Right hindlimb (tissue), 1 donor: ENCODE measurements at regions not wholly inside any gene's neighbourhood (a gene's known extent, or its start where the extent isn't known, plus 50 kb on each side); places are given as distances from the start of the nearest gene placed in this dataset.

ENCODE experiments used
- DNase-seq: peaks from one replicate; pipeline ENCODE4 v3.0.0-alpha.2; 2018

DNA sequence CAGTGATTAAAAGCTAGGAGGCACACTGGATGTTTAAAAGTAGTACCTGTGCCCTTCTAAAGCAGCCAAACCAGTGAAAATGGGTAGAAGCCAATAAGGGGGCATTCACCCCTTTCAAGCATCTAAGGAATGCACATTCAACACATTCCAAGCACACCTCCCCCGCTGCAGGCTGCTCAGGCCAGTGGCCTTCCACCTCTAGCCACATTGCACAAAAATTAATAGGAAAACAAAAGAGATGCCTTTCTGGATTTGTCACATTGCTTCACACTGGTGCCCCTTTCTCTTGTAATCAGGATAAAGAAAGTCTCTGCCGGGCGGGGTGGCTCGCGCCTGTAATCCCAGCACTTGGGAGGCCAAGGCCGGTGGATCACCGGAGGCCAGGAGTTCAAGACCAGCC lies 834.0 kb downstream of the USP25 start:
- no peak for DNase-seq

DNA sequence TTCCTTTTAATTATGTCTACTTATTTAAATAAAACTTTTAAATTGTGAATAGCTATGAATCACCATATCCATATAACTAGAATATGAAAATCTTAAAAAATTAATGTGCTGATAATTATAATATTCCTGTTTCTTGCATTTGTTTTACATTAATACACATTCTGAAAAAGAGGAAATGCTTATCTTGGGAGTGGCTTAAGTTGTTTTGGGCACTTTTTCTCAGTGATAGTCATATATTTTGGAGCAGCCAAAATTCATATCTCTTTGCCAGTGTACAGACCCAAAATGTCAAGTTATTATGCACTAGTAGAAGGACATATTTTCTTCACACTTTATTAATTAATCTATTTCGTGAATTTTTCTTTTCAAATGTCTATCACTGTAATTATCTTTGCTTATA lies 838.5 kb downstream of the USP25 start:
- DNase-seq, result no peak

DNA sequence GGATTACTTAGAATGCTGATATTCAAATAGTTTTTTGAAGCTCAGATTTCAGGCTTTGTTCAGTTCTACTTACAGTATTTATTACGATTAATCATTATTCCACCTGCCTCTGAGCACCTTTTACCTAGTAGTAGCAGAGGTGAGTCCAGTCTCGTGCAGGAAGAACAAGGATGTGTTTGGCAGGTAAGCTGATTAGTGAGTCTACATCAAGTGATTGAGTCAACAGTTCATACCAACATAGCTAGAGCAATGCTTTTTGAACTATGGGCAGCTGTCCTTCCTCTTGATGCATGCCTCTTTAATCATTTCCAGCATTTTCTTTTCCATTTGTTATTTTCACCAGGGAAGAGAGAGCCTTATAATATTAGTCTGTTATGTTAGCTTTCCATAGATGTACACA lies 838.9 kb downstream of the USP25 start:
- DNase-seq, result no peak

DNA sequence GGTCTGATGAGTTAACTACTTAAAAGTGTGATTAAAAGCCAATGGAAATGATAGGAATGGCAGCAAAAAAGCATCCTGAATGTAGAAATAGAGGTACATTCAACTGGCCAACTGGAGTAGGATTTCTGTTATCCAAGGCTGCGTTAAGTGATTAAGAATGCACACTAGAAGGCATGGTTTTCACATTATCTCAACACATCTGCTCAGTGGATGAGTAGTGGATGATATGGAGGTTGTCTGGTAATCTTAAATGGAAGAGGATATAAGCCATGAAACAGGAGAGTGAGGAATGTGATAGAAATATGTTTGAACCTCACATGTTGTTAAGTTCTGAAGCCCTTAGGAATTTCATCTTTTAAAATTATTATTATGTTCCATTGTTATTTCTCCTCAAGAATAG lies 839.9 kb downstream of the USP25 start:
- DNase-seq, result no peak

DNA sequence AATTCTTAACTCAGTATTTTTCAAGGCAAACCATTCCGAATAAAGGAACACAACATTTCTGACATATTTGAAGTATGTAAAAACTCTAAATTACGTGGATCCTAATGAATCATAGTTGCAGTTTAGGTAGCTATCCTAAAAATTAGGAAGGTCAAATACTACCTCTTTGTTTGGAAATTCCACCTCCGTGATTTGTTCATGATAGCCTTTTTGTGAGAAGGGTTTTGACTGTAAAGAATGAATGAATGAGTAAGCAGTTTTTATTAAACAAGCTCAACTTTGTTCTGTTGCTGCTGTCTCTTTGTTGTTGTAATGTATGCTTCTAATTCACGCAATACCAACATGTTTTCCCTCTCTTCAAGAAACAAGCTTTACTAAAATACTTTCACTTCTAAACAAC lies 840.4 kb downstream of the USP25 start:
- DNase-seq, result no peak

DNA sequence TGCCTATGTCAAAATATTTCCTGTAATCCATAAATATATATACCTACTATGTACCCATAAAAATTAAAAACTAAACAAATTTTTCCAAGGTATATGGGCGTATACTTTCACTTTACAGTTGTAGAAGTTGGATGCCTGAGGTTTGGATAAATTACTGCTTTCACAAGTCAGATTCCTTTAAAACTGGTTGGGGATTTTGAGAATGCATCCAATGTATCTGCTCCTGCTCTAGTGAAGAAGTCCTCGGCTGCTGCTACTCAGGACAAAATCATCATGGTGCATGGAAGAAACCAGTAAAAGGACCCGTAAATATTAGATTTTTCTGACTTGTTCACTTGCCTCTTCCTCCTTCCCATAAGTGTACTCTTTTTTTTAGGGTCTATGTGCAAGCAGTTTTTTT lies 841.1 kb downstream of the USP25 start:
- no peak for DNase-seq

DNA sequence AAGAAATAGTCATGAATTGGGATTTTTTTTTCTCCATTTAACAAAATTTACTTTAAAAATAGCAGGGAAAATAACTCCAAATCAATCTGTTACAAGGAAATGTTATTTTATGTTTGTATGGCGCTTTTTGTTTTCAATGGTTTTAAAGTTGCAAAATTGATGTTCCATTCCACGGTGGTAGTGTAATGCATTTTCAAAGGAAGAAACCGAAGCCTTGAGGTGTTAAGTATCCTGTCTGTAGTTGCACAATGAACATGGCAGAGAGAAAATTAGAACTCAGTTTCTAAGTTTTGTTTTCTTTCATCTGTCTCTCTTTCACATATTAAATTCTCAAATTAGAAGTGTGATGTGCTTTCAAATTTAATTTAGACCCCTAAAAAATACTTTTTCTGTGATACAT lies 841.8 kb downstream of the USP25 start:
- no peak for DNase-seq

DNA sequence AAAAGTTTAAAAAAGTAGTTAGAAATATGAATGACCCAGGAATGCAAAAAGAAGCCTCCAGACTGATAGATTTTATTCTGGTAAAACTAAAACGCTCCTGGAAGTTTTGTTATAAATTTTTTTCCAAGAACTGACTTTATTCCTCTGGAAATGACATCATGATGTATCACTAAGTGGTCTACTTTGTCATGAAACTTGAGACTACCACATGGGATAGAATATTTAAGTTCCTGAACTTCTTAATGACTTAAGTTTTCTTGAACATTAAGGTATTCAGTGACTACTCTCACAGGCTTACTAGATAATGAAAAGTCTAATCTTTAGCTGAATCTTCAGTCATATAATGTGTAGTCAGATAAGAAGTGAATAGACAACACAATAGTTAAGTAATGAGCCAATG lies 842.2 kb downstream of the USP25 start:
- DNase-seq, result no peak

DNA sequence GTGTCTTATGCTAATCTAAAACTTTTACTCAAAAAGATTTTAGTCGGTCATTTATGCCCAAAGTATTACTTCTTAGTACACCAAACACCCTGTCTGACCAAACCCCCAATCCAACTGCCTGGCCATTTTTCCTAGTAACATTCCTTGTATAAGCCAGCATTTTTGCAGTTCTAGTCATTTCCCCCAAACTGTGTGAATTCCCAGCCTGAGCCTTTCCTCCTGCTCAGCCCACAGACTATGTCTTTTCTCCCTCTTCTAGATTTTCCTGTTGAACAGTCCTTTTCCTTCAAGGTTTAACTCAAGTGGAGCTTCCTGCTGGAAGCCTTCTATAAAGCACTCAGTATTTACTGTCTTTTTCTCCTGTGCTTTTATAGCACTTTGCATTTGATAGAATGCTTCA lies 843.8 kb downstream of the USP25 start:
- DNase-seq, result no peak

DNA sequence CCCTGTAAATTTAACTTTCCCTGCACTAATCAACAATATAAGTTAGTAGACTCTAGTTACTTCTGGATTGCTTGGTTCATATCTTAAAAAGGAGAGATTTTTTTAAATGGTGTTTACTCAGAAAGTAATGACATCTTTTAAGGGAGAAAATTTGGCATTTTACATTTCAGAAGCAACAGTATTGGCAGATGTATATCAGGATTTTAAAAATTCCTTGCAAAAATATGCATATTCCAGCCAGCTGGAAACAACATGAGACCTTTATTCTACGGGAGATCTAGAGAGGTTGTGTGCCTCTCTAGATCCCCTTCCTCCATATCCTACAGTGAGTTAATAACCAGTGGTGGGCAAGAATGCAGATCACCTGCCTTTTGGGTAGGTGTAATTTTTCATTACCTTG lies 848.2 kb downstream of the USP25 start:
- DNase-seq, result no peak

DNA sequence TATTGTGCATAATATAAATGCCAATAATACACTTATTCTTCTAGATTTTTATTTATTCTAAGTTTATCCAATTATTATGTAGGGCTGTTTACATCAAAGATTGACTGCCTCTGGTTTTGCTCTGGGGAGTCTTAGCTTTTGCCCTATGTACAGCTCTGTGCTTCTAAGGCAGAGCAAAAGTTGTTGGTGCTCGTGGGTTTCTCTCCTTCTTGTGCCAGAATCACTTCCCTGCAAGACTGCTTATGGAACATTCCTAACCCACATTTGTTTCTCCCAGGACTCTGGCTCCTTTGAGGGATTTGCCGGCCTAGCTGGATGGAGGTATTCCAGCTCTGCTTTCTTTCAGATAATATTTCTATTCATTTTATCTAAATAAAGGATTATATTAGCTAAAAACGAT lies 849.1 kb downstream of the USP25 start:
- no peak for DNase-seq

DNA sequence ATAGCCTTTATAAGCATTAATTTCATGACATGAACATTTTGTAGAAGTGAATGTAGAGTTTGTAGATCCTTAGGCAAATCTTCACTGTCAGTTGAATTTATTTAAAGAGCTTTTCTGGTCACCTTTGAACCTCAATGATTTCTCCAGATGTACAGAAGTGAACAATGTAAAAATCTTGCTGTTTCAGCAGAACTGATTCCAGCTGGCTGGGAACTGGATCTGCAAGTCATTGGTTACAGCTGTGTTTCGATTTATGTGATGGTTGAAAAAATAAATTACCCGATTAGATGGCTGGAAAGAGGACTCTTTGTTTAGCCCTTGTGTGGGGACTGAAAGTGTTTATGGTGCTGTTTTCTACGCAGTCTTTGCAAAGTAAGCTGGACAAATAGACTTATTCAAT lies 849.8 kb downstream of the USP25 start:
- DNase-seq, result peak; percentile 88

DNA sequence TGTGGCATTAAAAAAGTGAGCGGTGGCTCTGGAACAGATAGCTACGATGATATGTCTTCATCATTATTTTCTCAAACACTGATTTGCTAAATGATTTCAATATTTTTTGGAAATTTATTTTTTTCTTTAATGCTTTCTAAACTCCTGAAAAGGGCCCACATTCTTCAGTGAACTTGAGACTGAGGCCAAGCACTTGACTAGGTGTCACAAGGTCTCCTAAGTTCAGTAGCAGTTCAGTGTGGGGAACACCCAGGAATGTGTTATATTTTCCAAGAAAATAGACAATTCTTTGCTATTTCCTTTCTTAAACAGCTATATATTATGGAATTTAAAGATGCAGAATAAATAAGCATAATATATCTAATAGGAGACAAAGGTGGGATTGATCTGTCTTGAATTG lies 850.9 kb downstream of the USP25 start:
- DNase-seq, result no peak

DNA sequence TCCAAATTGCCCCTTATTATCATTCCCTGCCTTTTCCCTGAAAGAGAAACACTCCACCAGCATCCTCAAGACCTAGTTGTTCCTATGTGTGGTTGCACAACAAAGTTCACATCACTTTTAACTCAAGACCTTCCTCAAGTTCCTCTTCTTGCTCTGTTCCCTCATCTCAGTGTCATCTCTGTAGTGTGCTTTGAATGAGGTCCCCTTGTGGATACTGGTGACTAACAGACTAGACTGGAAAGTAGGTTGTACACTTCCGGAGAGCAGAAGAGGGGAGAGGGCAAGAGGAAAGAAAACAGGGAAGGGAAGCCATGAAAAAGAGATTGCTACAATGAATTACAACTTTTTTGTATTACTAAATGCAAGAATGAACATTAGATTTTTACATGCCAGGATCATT lies 853.8 kb downstream of the USP25 start:
- no peak for DNase-seq

DNA sequence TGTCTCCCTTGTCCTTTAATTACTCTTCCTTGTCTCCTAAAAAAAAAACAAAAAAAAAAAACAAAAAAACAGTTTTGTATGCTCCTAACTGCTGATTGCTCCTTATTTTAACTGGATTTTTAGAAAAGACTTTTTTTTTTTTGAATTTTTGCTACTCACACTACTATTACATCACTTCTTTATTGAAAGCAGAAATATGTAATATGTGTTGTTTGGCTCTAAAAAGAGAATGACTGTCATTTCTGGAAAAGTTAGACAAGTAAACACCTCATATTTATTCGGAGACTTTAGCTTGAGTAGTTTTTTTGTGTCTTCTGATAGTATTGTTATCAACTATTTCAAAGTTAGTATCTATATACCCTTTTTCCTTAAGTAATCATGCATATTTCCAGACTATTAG lies 855.0 kb downstream of the USP25 start:
- DNase-seq, result no peak

DNA sequence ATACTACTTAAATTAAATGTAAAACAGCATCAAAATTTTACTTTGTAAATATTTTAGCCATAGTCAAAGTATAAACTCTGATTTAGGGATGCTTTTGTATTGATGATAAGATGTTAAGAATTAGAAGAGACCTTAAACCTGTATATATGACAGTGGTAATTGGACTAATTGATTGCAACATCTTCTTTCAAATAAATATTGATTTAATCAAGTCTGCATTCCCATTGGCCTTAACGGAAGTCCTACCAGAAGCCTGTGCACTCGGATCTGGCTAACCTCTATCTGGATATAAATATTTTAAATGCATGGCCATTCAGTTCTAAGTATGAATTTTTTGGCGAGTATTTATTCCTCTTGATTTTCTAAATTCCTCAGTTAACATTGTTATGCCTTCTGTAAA lies 856.1 kb downstream of the USP25 start:
- DNase-seq, result no peak

DNA sequence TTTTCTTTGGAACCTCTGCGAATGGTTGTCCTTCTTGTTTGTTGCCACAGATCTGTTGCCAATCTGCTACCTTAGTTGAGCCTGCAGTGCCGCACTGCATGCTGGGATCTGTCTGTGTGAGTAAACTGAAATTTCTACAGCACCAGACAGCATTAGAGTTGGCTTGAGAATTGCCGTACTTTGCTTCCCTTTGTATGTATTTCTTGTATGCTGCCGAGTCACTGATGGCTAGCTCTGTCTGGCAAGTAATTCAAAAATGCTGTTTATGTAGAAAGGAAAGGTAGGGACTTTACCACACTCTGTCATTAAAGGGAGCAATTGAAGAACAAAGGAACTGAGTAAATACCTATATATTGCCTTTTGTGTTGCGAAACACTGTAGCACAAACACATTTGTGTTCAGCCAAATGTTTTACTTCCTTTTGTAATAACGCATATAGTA lies 857.4 kb downstream of the USP25 start:
- no peak for DNase-seq

DNA sequence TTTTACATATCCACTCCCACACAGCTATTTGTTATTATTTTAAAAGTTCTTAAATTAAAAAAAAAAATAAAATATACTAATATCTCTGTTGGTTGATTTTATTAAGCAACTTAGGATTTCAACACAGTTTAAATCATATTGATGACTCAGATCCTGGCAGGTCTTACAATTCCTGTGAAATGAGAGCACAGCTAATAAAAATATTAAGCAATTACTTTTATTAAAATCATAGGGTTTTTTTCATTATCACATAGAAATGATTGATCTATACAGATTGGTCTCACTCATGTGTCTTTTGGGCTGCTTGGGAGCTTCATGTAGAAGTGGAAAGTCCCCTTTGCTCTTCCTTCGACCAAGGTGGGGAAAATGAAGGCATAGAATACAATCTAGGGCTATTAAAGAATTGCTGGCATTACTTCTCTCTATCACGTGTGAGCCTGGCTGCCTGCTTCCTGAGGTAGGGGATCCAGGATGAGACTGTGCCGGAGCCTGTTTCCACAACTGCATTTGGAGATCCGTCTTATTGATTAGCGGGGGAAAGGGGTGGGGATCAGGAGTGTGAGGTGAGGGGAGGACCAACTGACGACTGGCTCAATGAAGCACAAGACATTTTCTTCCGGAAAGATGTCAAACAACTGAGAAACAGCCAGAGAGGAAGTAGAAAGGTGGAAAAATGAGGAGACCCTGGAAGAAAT lies 858.0 kb downstream of the USP25 start:
- DNase-seq, result no peak

DNA sequence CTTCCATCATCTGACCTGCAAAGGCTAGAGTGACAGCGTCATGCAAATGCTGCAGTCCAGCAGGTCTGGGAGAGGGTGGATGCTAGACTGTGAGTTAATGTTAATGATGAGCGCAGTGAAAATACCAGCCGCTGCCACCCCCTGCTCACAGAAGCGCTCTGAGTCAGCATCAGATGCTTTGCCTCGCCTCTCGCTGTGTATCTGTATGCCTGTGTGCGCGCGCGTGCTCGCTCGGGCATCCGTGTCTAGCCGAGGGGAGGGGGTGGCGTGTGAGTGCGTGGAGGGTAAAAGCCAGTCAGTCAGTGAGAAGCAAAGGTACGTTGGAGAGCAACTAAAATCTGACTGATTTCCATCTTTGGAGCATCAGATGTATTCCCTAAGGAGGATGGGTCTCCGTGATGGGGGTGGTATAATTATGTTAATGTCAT lies 858.7 kb downstream of the USP25 start:
- peak; percentile 78 for DNase-seq

DNA sequence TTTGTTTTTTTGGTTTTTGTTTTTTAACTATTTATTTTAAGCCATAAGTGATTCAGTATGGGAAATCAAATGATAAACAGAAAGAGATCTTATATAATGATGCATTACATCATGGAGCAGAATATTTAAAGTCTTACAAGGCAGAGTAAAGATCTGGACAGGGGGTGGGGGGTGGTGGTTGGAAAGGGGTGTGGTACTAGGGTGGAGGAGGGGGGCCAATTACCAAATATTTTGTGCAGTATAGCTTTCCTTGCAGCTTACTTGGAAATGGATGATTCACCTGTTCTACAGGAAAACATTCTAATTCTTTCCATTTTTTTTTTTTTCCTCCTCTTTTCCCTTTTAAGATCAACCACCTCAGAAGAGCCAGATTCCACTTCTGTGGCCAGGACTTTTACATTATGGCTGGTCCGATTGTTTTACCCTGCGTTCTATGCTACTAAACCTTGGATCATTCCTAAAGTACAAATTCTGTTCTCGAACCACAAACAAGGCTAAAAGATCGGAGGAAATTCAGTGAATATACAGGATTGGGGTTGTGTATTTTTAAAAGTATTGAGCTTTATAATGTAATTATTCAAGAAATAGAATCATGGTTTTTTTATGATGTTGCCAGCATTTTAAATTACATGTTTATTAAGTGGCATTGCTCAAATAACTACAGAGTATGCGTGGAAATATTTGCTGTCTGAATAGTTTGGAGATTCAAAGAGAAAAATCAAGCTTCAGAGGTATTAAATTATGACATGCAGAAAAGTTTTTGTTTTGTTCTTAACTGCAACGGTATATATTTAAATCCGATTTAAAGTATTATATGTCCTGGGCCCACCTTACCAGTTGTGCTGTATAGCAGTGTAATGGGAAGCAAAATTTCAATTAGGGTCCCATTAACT lies 859.5 kb downstream of the USP25 start:
- DNase-seq, result no peak

DNA sequence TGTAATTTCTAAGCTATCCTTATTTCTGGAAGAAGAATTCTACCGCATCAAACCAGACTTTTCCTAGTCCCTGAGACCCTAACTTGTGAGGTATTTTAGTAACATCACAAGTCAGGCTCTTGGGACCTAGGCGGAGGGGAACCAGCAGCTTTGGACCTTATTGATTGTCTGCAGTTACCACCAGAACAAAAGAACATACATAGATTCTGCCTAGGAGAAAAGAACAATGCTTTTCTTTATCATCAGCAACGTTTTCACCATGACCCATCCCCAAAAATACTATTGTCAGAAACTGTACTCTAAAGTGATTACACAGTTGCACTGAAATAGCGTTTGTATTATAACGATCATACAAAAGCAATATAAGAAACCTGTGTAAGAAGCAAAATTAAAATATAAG lies 860.4 kb downstream of the USP25 start:
- DNase-seq, result no peak

DNA sequence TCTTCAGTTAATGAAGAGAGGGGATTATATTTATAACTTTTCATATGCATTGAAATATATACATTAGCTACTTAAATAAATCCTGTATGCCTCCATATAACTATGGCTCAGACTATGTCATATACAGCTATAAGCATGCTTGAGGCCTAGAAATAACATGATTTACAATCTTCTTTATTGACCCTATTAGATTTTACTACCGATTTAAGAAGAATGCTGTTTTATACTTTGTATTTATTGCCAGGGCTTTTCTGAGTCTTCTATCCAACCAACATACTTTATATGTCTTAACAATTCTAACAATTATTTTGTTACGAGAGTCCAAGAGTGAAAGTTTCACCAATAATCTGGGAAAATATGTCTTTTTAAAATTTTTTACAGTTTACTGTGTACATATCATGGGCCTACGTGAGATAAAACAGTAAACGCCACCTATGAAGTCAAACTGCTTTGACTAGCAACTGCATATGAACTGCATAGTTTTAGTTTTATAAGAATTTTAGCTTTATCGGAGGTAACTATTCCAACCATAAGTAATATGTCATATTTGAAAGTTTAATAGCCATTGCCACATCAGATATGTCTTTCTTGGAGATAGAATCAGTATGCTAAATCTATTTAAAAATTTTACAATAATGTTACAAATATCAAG lies 861.0 kb downstream of the USP25 start:
- DNase-seq, result no peak

DNA sequence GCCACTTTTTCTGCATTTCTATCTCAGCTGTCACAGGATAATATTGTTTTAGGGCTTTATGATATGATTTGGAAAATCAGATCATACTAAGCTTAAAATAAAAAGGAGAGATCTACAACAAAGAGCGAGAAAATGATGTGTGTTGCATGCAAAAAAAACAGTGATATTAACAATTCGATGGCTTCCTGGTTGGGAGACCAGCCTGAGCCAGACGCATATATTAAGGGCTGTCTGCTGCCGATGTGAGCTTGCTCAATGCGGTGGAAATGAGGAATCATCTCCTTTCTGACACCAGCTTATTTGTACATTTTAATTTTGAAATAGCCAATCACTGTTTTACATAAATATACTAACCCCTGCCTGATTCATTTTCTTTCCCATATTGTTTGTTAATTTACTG lies 862.6 kb downstream of the USP25 start:
- DNase-seq, result no peak

DNA sequence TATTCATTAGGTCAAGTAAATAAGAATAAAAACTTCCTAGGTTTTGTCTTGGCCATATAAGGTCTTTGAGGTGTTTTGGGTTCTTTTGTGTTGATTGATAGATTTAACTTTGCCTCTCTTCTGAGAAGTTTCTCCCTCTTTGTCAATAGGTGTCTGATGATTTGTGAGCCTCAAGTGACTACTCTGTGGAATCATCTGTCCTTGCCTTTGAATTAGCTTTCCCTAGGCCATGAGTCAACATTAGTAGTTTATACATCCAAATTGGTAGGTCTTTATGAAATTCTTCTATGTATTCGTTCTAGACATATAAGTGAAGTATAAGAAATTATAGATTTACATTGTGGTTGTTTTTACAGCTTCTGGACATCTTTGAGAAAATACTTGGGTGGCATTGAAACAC lies 864.4 kb downstream of the USP25 start:
- DNase-seq, result no peak
